WTC11 (cell line): ENCODE measurements at regions not wholly inside any gene's neighbourhood (a gene's known extent, or its start where the extent isn't known, plus 50 kb on each side); places are given as distances from the start of the nearest gene placed in this dataset.

ENCODE experiments used
- ATAC-seq: fragments of 200-7000 bp; cut with Tn5 transposase; 2 replicates; pipeline ENCODE4 v1.10.0; 2021; ENCODE audit warnings: mild to moderate bottlenecking, moderate library complexity
- CTCF ChIA-PET: fragments of 300-600 bp; sonication (Branson Sonifier 250); formaldehyde crosslinking; loops from one replicate; lab custom pipeline; 2021; ENCODE audit warnings: antibody characterized with exemption; lab: Charles Lee
- POLR2A ChIA-PET: fragments of 350-600 bp; sonication (Branson Sonifier 250); formaldehyde crosslinking; loops from one replicate; lab custom pipeline; 2021; ENCODE audit warnings: antibody characterized with exemption; lab: Charles Lee
- DNase-seq: peaks from one replicate; pipeline ENCODE4 v3.0.0; 2021; ENCODE audit warnings: low spot score
- H3K27ac Mint-ChIP-seq: 2 replicates; pipeline ENCODE4 v1.8.0; 2021; ENCODE audit warnings: mixed read lengths
- H3K27me3 Mint-ChIP-seq: 2 replicates; pipeline ENCODE4 v1.8.0; 2021; ENCODE audit warnings: low read depth, mild to moderate bottlenecking, moderate library complexity, mixed read lengths
- H3K36me3 Mint-ChIP-seq: 2 replicates; pipeline ENCODE4 v1.8.0; 2021; ENCODE audit warnings: mixed read lengths
- H3K4me1 Mint-ChIP-seq: 2 replicates; pipeline ENCODE4 v1.8.0; 2022; ENCODE audit warnings: mixed read lengths
- H3K4me3 Mint-ChIP-seq: 2 replicates; pipeline ENCODE4 v1.8.0; 2021; ENCODE audit warnings: mild to moderate bottlenecking, moderate library complexity, mixed read lengths
- H3K9me3 Mint-ChIP-seq: 2 replicates; pipeline ENCODE4 v1.8.0; 2021; ENCODE audit warnings: mixed read lengths
- CTCF ChIP-seq: fragments of 200-600 bp; IDR thresholded peaks from 2 replicates; pipeline ENCODE4 v1.8.0; 2022; ENCODE audit warnings: antibody characterized with exemption
- E2F1 ChIP-seq: sonication (generic); formaldehyde crosslinking; IDR thresholded peaks from 2 replicates; pipeline ENCODE4 v1.8.0; 2022; ENCODE audit warnings: mild to moderate bottlenecking, missing genetic modification reagents
- E2F5 ChIP-seq: sonication (generic); formaldehyde crosslinking; IDR thresholded peaks from 2 replicates; pipeline ENCODE4 v1.8.1; 2022; ENCODE audit warnings: mild to moderate bottlenecking, moderate library complexity, missing genetic modification reagents
- EMX1 ChIP-seq: fragments of 250-450 bp; sonication (Bioruptor Pico); IDR thresholded peaks from 2 replicates; pipeline ENCODE4 v1.8.0; 2021; ENCODE audit warnings: mild to moderate bottlenecking
- ERG ChIP-seq: fragments of 250-450 bp; sonication (Bioruptor Pico); IDR thresholded peaks from 2 replicates; pipeline ENCODE4 v1.8.0; 2021; ENCODE audit warnings: mild to moderate bottlenecking
- ESRRA ChIP-seq: sonication (generic); formaldehyde crosslinking; IDR thresholded peaks from 2 replicates; pipeline ENCODE4 v1.8.1; 2022; ENCODE audit warnings: mild to moderate bottlenecking, missing genetic modification reagents, borderline replicate concordance
- ETV6 ChIP-seq: sonication (generic); formaldehyde crosslinking; IDR thresholded peaks from 2 replicates; pipeline ENCODE4 v1.8.1; 2022; ENCODE audit warnings: mild to moderate bottlenecking, missing genetic modification reagents
- FOXJ3 ChIP-seq: sonication (generic); formaldehyde crosslinking; IDR thresholded peaks from 2 replicates; pipeline ENCODE4 v1.9.0; 2021; ENCODE audit warnings: missing genetic modification reagents, mild to moderate bottlenecking, borderline replicate concordance
- GABPB1 ChIP-seq: sonication (generic); formaldehyde crosslinking; IDR thresholded peaks from 2 replicates; pipeline ENCODE4 v1.8.1; 2023; ENCODE audit warnings: mild to moderate bottlenecking, missing genetic modification reagents
- HMGA2 ChIP-seq: fragments of 250-450 bp; sonication (Bioruptor Pico); IDR thresholded peaks from 2 replicates; pipeline ENCODE4 v1.4.0; 2021; ENCODE audit warnings: mild to moderate bottlenecking, moderate library complexity
- NFE2L1 ChIP-seq: sonication (generic); formaldehyde crosslinking; IDR thresholded peaks from 2 replicates; pipeline ENCODE4 v1.8.1; 2023; ENCODE audit warnings: missing genetic modification reagents
- NFYB ChIP-seq: sonication (generic); formaldehyde crosslinking; conservative IDR thresholded peaks from 2 replicates; pipeline ENCODE4 v1.8.0; 2022; ENCODE audit warnings: low read depth, missing genetic modification reagents
- NR3C1 ChIP-seq: sonication (generic); formaldehyde crosslinking; conservative IDR thresholded peaks from 2 replicates; pipeline ENCODE4 v1.8.1; 2023; ENCODE audit warnings: low read depth, mild to moderate bottlenecking, missing genetic modification reagents
- SP1 ChIP-seq: sonication (generic); formaldehyde crosslinking; conservative IDR thresholded peaks from 2 replicates; pipeline ENCODE4 v1.8.1; 2022; ENCODE audit warnings: missing genetic modification reagents
- ZNF232 ChIP-seq: sonication (generic); formaldehyde crosslinking; IDR thresholded peaks from 2 replicates; pipeline ENCODE4 v1.8.0; 2022; ENCODE audit warnings: mild to moderate bottlenecking, missing genetic modification reagents
- ZNF263 ChIP-seq: sonication (generic); formaldehyde crosslinking; IDR thresholded peaks from 2 replicates; pipeline ENCODE4 v1.8.1; 2022; ENCODE audit warnings: low read depth, mild to moderate bottlenecking, moderate library complexity, missing genetic modification reagents
- ZNF423 ChIP-seq: fragments of 250-450 bp; sonication (Bioruptor Pico); IDR thresholded peaks from 2 replicates; pipeline ENCODE4 v2.1.2; 2022; ENCODE audit warnings: mild to moderate bottlenecking, moderate library complexity
- ZNF425 ChIP-seq: fragments of 250-450 bp; sonication (Bioruptor Pico); conservative IDR thresholded peaks from 2 replicates; pipeline ENCODE4 v1.9.0; 2021; ENCODE audit warnings: mild to moderate bottlenecking
- ZNF671 ChIP-seq: fragments of 250-450 bp; sonication (Bioruptor Pico); IDR thresholded peaks from 2 replicates; pipeline ENCODE4 v1.8.0; 2021; ENCODE audit warnings: mild to moderate bottlenecking
- TF ChIP-seq, protein P1 (sequence below): sonication (generic); formaldehyde crosslinking; IDR thresholded peaks from 2 replicates; pipeline ENCODE4 v1.8.0; 2022; ENCODE audit warnings: mild to moderate bottlenecking, missing genetic modification reagents
- TF ChIP-seq, protein P2 (sequence below): sonication (generic); formaldehyde crosslinking; IDR thresholded peaks from 2 replicates; pipeline ENCODE4 v1.8.0; 2023; ENCODE audit warnings: mild to moderate bottlenecking, missing genetic modification reagents
- TF ChIP-seq, protein P3 (sequence below): fragments of 250-450 bp; sonication (Bioruptor Pico); IDR thresholded peaks from 2 replicates; pipeline ENCODE4 v2.1.2; 2022; ENCODE audit warnings: mild to moderate bottlenecking, moderate library complexity
- TF ChIP-seq, protein P4 (sequence below): sonication (generic); formaldehyde crosslinking; IDR thresholded peaks from 2 replicates; pipeline ENCODE4 v1.8.1; 2023; ENCODE audit warnings: mild to moderate bottlenecking, missing genetic modification reagents, moderate library complexity

DNA sequence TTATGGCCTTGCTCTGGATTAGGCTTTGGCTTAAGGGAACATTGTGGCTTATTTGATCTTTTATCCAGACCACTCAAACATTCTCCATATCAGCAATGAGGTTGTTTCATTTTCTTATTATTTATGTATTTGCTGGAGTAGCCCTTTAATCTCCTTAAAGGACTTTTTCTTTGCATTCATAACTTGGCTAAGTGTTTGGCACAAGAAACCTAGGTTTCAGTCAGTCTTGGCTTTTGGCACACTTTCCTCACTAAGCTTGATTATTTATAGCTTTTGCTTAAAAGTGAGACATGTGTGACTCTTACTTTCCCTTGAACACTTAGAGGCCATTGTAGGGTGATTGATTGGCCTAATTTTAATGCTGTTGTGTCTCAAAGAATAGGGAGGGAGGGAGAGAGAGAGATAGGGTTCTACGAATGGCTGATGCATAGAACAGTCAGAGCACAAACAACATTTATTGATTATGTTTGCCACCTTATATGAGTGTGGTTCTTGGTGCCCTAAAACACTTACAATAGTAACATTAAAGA is 2265.3 kb upstream of the C9orf72 start:
- DNase-seq: no peak
- Mint-ChIP-seq H3K4me1 (peaks cover 8% of the 10 kb centered on the region), H3K27ac (no peak overlapping the region), H3K4me3 (no peak overlapping the region), H3K36me3 (no peaks in the 10 kb centered on the region; the same call in 1 of the 2 replicates), H3K27me3 (no peaks in the 10 kb centered on the region), H3K9me3 (no peaks in the 10 kb centered on the region)
- POLR2A ChIA-PET: no interaction called here
- TF ChIP-seq, protein P1, sequence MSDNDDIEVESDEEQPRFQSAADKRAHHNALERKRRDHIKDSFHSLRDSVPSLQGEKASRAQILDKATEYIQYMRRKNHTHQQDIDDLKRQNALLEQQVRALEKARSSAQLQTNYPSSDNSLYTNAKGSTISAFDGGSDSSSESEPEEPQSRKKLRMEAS (CRISPR knock-in tag): no peak
- no peak for TF ChIP-seq CTCF
- TF ChIP-seq, protein P2, sequence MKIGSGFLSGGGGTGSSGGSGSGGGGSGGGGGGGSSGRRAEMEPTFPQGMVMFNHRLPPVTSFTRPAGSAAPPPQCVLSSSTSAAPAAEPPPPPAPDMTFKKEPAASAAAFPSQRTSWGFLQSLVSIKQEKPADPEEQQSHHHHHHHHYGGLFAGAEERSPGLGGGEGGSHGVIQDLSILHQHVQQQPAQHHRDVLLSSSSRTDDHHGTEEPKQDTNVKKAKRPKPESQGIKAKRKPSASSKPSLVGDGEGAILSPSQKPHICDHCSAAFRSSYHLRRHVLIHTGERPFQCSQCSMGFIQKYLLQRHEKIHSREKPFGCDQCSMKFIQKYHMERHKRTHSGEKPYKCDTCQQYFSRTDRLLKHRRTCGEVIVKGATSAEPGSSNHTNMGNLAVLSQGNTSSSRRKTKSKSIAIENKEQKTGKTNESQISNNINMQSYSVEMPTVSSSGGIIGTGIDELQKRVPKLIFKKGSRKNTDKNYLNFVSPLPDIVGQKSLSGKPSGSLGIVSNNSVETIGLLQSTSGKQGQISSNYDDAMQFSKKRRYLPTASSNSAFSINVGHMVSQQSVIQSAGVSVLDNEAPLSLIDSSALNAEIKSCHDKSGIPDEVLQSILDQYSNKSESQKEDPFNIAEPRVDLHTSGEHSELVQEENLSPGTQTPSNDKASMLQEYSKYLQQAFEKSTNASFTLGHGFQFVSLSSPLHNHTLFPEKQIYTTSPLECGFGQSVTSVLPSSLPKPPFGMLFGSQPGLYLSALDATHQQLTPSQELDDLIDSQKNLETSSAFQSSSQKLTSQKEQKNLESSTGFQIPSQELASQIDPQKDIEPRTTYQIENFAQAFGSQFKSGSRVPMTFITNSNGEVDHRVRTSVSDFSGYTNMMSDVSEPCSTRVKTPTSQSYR: no peak
- no peak for TF ChIP-seq SP1 (CRISPR knock-in tag)
- no peak for TF ChIP-seq ETV6 (CRISPR knock-in tag)
- TF ChIP-seq HMGA2 (CRISPR knock-in tag): no peak
- TF ChIP-seq NFYB: no peak
- TF ChIP-seq NFE2L1 (CRISPR knock-in tag): no peak
- no peak for TF ChIP-seq ERG (CRISPR knock-in tag)
- no peak for TF ChIP-seq E2F5 (CRISPR knock-in tag)
- TF ChIP-seq FOXJ3 (CRISPR knock-in tag): no peak
- CTCF ChIA-PET: no interaction called here
- no peak for ATAC-seq

DNA sequence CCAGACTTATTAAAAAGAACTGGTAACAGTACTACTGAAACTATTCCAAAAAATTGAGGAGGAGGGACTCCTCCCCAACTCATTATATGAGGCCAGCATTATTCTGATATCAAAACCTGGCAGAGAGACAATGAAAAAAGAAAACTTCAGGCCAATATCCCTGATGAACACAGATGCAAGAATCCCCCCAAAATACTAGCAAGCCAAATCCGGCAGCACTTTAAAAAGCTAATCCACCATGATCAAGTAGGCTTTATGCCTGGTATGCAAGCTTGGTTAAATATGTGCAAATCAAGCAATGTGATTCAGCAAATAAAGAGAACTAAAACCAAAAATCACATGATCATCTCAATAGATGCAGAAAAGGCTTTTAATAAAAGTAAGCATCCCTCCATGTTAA is 2271.0 kb upstream of the C9orf72 start:
- no peak for ATAC-seq
- Mint-ChIP-seq H3K27me3 (no peaks in the 10 kb centered on the region), H3K36me3 (no peaks in the 10 kb centered on the region; the same call in 1 of the 2 replicates), H3K27ac (no peak overlapping the region), H3K9me3 (peaks cover 16% of the 10 kb centered on the region), H3K4me3 (no peak overlapping the region), H3K4me1 (peaks cover 14% of the 10 kb centered on the region)
- no peak for DNase-seq
- CTCF ChIA-PET: no interaction called here
- POLR2A ChIA-PET: no interaction called here
- TF ChIP-seq EMX1 (CRISPR knock-in tag) (no peak), ZNF232 (no peak), ZNF671 (no peak), NR3C1 (no peak), ZNF423 (CRISPR knock-in tag) (no peak), ZNF425 (CRISPR knock-in tag) (no peak), ESRRA (no peak), E2F1 (CRISPR knock-in tag) (no peak), ZNF263 (CRISPR knock-in tag) (no peak), ETV6 (CRISPR knock-in tag) (no peak), GABPB1 (CRISPR knock-in tag) (no peak), E2F5 (CRISPR knock-in tag) (no peak)
- TF ChIP-seq, protein P3, sequence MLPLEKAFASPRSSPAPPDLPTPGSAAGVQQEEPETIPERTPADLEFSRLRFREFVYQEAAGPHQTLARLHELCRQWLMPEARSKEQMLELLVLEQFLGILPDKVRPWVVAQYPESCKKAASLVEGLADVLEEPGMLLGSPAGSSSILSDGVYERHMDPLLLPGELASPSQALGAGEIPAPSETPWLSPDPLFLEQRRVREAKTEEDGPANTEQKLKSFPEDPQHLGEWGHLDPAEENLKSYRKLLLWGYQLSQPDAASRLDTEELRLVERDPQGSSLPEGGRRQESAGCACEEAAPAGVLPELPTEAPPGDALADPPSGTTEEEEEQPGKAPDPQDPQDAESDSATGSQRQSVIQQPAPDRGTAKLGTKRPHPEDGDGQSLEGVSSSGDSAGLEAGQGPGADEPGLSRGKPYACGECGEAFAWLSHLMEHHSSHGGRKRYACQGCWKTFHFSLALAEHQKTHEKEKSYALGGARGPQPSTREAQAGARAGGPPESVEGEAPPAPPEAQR (CRISPR knock-in tag): no peak
- TF ChIP-seq, protein P4, sequence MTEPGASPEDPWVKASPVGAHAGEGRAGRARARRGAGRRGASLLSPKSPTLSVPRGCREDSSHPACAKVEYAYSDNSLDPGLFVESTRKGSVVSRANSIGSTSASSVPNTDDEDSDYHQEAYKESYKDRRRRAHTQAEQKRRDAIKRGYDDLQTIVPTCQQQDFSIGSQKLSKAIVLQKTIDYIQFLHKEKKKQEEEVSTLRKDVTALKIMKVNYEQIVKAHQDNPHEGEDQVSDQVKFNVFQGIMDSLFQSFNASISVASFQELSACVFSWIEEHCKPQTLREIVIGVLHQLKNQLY (CRISPR knock-in tag): no peak
